HG03521 (cell line): ENCODE measurements at regions not wholly inside any gene's neighbourhood (a gene's known extent, or its start where the extent isn't known, plus 50 kb on each side); places are given as distances from the start of the nearest gene placed in this dataset.

Experiments
- ATAC-seq: cut with Tn5 transposase; IDR thresholded peaks from one replicate; pipeline ENCODE4 v1.9.1; 2021; ENCODE audit warnings: mild to moderate bottlenecking, moderate library complexity; ENCODE audit not compliant: unreplicated experiment

GRCh38 chr2:22829791-22830190 is 555.2 kb upstream of the KLHL29 start:
- no peak for ATAC-seq

- no peak for ATAC-seq
These were observed 552.8 kb upstream of the KLHL29 start for GRCh38 chr2:22832196-22832595.

- no peak for ATAC-seq
These were observed 546.5 kb upstream of the KLHL29 start for GRCh38 chr2:22838461-22838860.

- no peak for ATAC-seq
These were observed 542.6 kb upstream of the KLHL29 start for GRCh38 chr2:22842205-22842869.

- no peak for ATAC-seq
These were observed 541.0 kb upstream of the KLHL29 start for GRCh38 chr2:22843919-22844537.

- ATAC-seq = no peak
These were observed 534.7 kb upstream of the KLHL29 start for GRCh38 chr2:22850310-22850709.

- ATAC-seq = no peak
These were observed 530.4 kb upstream of the KLHL29 start for GRCh38 chr2:22854588-22854987.

GRCh38 chr2:22855081-22855480 is 529.9 kb upstream of the KLHL29 start:
- ATAC-seq = no peak

GRCh38 chr2:22855761-22856184 is 529.2 kb upstream of the KLHL29 start:
- ATAC-seq = no peak

GRCh38 chr2:22867973-22868372 is 517.0 kb upstream of the KLHL29 start:
- ATAC-seq = no peak

GRCh38 chr2:22878121-22878520 is 506.9 kb upstream of the KLHL29 start:
- ATAC-seq = no peak

GRCh38 chr2:22879009-22879863 is 505.7 kb upstream of the KLHL29 start:
- ATAC-seq = no peak

GRCh38 chr2:22880161-22880560 is 504.8 kb upstream of the KLHL29 start:
- no peak for ATAC-seq

GRCh38 chr2:22882011-22882410 is 503.0 kb upstream of the KLHL29 start:
- ATAC-seq = no peak

GRCh38 chr2:22882643-22883042 is 502.3 kb upstream of the KLHL29 start:
- ATAC-seq = no peak

- no peak for ATAC-seq
These were observed 501.9 kb upstream of the KLHL29 start for GRCh38 chr2:22883054-22883453.

- no peak for ATAC-seq
These were observed 499.7 kb upstream of the KLHL29 start for GRCh38 chr2:22885245-22885644.

GRCh38 chr2:22887426-22887825 is 497.6 kb upstream of the KLHL29 start:
- no peak for ATAC-seq

GRCh38 chr2:22887845-22888244 is 497.1 kb upstream of the KLHL29 start:
- ATAC-seq = no peak

GRCh38 chr2:22890132-22890531 is 494.8 kb upstream of the KLHL29 start:
- ATAC-seq = no peak

GRCh38 chr2:22893761-22894517 is 491.0 kb upstream of the KLHL29 start:
- no peak for ATAC-seq
